Kasumi-1 (cell line): ENCODE measurements at regions not wholly inside any gene's neighbourhood (a gene's known extent, or its start where the extent isn't known, plus 50 kb on each side); places are given as distances from the start of the nearest gene placed in this dataset.

Source experiments
- DNase-seq, 2 experiments: peaks; one replicate each; lab custom pipeline; 2025; lab: John Stamatoyannopoulos, UW

- no peak for DNase-seq
These were observed 187.5 kb upstream of the RPL38 start for GRCh38 chr17:74015990-74016389.

GRCh38 chr17:74016461-74016860, 187.0 kb upstream of the RPL38 start:
- no peak for DNase-seq

GRCh38 chr17:74017466-74017865, 186.0 kb upstream of the RPL38 start:
- DNase-seq, result no peak

GRCh38 chr17:74018115-74018514, 185.4 kb upstream of the RPL38 start:
- no peak for DNase-seq

GRCh38 chr17:74019271-74019670, 184.2 kb upstream of the RPL38 start:
- DNase-seq, result no peak

GRCh38 chr17:74019860-74020259, 183.6 kb upstream of the RPL38 start:
- DNase-seq, result no peak

- no peak for DNase-seq
These were observed 183.0 kb upstream of the RPL38 start for GRCh38 chr17:74020522-74020921.

GRCh38 chr17:74024871-74025531, 178.5 kb upstream of the RPL38 start:
- DNase-seq, result no peak

- no peak for DNase-seq
These were observed 176.0 kb upstream of the RPL38 start for GRCh38 chr17:74027444-74027843.

- DNase-seq, result no peak
These were observed 174.9 kb upstream of the RPL38 start for GRCh38 chr17:74028354-74029116.

GRCh38 chr17:74031316-74032090, 172.0 kb upstream of the RPL38 start:
- no peak for DNase-seq

- no peak for DNase-seq
These were observed 171.3 kb upstream of the RPL38 start for GRCh38 chr17:74032222-74032621.

GRCh38 chr17:74037320-74037719, 166.2 kb upstream of the RPL38 start:
- DNase-seq, result no peak

- no peak for DNase-seq
These were observed 163.2 kb upstream of the RPL38 start for GRCh38 chr17:74040291-74040690.

GRCh38 chr17:74040729-74041128, 162.7 kb upstream of the RPL38 start:
- DNase-seq, result no peak

GRCh38 chr17:74041869-74042640, 161.4 kb upstream of the RPL38 start:
- no peak for DNase-seq

GRCh38 chr17:74042744-74043486, 160.6 kb upstream of the RPL38 start:
- no peak for DNase-seq

GRCh38 chr17:74043976-74044375, 159.5 kb upstream of the RPL38 start:
- DNase-seq, result no peak

- no peak for DNase-seq
These were observed 157.7 kb upstream of the RPL38 start for GRCh38 chr17:74045608-74046280.

GRCh38 chr17:74049167-74049966, 154.1 kb upstream of the RPL38 start:
- DNase-seq, result no peak
